ENCODE measurements at regions not wholly inside any gene's neighbourhood (a gene's known extent, or its start where the extent isn't known, plus 50 kb on each side); places are given as distances from the start of the nearest gene placed in this dataset.

DNA sequence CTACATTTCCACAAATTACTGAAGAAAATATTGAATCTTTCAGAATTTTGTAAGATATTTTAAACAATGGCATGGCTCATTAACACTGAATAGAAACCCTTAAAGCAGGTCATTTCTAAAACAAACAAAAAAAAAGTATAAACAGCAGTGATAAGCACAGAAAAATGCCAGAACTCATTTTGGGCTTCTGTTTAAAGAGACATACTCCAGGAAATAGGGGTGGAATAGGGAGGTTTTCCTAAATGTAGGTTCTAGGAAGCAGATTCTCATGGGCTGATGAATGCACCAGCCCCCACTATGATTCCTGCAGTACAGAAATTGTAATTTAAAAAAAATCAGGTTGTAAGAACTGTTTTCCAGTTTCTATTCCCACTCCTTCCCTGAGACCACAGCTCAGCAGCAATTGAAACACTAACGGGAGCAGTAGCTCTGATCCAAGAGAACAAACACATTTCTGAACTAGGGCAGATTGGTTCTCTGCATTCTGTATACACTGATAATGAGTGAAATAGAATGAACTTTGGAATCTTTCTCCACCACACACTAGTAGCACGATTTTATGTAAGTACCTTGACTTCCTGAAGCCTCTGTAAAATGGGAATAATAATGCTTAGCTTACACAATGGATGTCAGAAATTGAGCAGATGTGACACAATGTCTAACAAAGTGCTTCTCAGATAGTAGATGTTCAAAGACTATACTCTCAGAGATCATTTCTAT, 115.6 kb upstream of the TMTC1 start:
- in situ Hi-C loops (cut with MboI; ENCODE audit: low sequenced_read_pairs) = loop anchor here (25.0 kb wide), 1 partner anchor 362 kb away; no protein-coding TSS in a partner anchor

DNA sequence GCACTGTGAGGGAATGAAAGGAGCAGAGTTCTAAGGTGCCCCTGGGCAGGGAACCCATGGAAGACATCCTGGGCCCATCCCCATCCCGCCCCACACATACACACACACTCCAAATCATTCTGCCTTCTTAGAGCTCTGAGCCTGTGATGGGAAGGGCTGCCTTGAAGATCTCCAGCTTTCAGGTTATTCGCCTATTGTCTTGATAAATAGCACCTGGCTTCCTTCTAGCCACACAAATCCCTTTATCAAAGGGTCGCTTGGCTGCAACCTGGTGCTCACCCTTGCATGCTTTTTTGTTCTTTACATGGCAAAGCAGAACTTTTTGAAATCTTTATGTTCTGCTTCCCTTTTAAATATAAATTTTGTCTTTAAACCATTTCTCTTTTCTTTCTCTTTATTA, 112.2 kb upstream of the TMTC1 start:
- in situ Hi-C loops (cut with MboI; ENCODE audit: low sequenced_read_pairs) = loop anchor here (25.0 kb wide), 1 partner anchor 359 kb away; no protein-coding TSS in a partner anchor

DNA sequence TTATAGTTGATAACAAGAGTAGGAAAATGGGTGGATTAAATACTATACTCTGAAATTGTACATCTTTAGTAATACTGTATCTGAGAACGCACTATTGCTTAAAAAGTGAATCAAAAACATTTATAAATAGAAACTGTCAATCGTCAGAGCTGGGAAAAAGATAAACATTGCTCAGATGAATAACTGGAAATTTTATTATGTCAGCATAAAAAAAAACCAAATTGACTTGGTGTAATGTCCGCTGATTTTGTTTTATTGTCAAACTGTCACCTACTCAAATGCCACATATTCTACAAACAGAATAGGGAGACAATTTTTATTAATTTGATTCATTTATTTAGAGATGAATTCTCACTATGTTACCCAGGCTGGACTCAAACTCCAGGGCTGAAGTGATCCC, 109.3 kb upstream of the TMTC1 start:
- in situ Hi-C loops (cut with MboI; ENCODE audit: low sequenced_read_pairs) = loop anchor here (25.0 kb wide), 1 partner anchor 356 kb away; no protein-coding TSS in a partner anchor

GRCh38 chr12:29891792-29892191, 108.0 kb upstream of the TMTC1 start:
- in situ Hi-C loops (cut with MboI; ENCODE audit: low sequenced_read_pairs) = loop anchor here (25.0 kb wide), 1 partner anchor 354 kb away; no protein-coding TSS in a partner anchor

DNA sequence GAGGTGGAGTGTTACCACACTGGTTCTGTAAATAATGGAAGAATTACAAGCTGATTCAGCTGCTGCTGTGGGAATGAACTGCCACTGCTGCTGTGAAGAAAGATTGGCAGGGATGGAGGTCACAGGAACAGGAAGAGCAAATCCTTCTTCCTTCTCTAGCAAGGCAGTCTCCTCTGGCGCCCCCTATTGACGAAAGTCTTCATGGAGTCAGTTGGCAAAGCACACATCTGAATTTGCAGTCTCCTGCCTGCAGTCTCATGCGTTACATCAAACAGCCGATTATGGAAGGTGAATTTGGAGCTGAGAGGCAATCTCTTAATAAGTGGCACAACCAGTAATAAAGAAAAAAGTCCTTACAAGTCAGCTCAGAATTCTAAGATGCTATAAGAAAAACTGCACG, 106.0 kb upstream of the TMTC1 start:
- in situ Hi-C loops (cut with MboI; ENCODE audit: low sequenced_read_pairs) = loop anchor here (25.0 kb wide), 1 partner anchor 352 kb away; no protein-coding TSS in a partner anchor

- in situ Hi-C loops (cut with MboI; ENCODE audit: low sequenced_read_pairs) = loop anchor here (25.0 kb wide), 1 partner anchor 351 kb away; no protein-coding TSS in a partner anchor
Measured at GRCh38 chr12:29888777-29889176, 105.0 kb upstream of the TMTC1 start.

DNA sequence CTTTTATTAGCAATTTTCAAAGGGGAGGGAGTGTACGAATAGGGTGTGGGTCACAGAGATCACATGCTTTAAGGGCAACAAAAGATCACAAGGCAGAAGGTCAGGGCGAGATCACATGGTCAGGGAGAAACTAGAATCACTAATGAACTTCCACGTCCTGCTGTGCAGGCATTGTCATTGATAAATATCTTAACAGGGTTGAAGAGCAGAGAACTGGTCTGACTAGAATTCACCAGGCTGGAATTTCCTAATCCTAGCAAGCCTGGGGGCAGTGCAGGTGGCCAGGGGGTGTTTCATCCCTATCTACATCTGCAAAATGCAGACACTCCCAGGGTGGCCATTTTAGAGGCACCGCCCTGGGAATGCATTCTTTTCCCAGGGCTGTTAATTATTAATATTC, 101.2 kb upstream of the TMTC1 start:
- in situ Hi-C loops (cut with MboI; ENCODE audit: low sequenced_read_pairs) = loop anchor here (25.0 kb wide), 1 partner anchor 348 kb away; no protein-coding TSS in a partner anchor

- in situ Hi-C loops (cut with MboI; ENCODE audit: low sequenced_read_pairs) = loop anchor here (25.0 kb wide), 1 partner anchor 347 kb away; no protein-coding TSS in a partner anchor
Measured at GRCh38 chr12:29883941-29884554, 100.3 kb upstream of the TMTC1 start.

DNA sequence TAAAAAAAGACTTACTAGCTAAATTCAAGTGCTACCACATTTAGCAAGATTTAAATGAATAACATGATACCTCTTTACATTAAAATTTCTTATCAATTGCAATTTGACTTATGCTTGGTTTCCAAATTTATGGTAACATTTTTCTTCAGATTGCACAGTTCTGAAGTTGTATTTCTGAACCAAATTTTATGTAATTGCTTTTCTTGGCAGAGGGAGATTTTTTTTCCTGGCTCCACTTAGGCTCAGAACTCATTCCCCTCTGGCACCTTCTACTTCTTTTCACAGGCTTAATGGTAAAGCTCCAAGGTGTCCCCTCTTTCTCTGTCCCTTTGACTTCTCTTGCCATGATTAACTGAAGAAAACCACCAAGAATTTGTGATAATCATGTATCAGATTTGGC, 99.8 kb upstream of the TMTC1 start:
- in situ Hi-C loops (cut with MboI; ENCODE audit: low sequenced_read_pairs) = loop anchor here (25.0 kb wide), 1 partner anchor 346 kb away; no protein-coding TSS in a partner anchor

DNA sequence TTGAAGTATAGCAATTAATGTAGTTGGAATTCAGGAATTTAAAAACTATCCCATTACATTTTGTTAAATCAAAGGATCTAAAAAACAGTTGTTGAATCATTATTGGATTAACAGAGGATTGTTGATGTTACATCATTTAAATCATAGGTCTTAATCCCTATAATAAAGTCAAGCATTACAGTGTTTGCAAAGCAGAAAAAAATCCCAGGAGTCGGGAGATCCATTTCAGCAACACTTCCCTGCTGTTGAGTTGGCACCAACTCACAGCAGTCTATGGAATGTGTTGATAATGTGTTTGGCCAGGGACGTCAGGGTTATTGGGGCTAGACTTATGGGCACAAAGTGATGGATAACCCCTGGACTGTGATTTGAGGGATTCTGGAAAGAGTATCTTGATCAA, 99.1 kb upstream of the TMTC1 start:
- in situ Hi-C loops (cut with MboI; ENCODE audit: low sequenced_read_pairs) = loop anchor here (25.0 kb wide), 1 partner anchor 346 kb away; no protein-coding TSS in a partner anchor

GRCh38 chr12:29880987-29881386, 97.2 kb upstream of the TMTC1 start:
- in situ Hi-C loops (cut with MboI; ENCODE audit: low sequenced_read_pairs) = loop anchor here (25.0 kb wide), 1 partner anchor 344 kb away; no protein-coding TSS in a partner anchor

DNA sequence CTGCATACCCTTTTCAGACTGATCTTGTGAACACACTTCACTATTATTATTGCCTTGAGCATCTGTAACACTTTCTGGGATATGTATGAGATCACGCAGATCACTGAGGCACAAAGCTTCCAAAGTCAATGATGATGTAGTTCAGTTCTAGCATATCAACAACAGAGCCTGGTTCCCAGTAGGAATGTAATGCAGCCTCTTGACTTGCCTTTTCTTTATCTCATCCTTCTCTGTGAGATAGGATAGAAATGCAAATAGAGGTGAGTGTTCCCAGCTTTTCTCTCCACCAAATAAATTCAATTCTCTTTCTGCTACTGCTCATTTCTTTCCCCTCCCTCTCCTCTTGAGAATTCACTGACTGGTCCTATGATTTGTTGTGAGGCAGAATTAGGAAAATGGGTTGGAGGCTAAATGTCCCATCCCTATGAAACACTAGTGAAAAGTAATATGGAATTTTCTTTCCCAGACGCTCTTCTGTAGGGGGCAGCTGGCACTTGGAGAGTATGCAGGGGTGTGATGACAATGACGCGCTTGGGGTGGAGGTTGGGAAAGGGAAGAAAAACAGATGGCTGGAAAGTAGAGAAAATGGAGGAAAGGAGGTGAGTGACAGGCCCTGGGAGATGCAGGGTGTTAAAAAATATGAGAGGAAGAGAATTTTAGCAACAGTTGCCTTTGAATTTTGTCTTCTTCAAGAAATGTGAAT, 96.0 kb upstream of the TMTC1 start:
- in situ Hi-C loops (cut with MboI; ENCODE audit: low sequenced_read_pairs) = loop anchor here (25.0 kb wide), 1 partner anchor 342 kb away; no protein-coding TSS in a partner anchor

DNA sequence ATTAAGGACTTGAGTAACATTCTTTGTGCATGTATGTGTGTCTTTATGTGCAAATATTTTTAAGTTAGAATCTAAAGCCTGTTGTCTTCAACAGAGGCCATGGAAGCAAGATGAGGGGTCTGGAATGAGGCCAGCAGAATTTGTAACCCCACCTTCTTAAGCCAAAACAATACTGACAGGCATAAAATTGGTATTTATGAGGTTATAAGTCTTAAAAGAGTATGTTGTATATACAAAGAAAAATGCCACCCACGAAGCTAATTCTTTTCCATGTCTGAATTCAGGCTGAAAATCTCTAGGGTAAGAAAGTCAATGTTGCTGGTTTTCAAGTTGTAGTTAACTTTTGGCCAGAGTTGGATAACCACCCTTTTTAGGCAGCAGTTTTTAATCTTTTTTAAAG, 86.2 kb upstream of the TMTC1 start:
- in situ Hi-C loops (cut with MboI; ENCODE audit: low sequenced_read_pairs) = no loop called here

GRCh38 chr12:29867823-29868222, 84.1 kb upstream of the TMTC1 start:
- in situ Hi-C loops (cut with MboI; ENCODE audit: low sequenced_read_pairs) = no loop called here

DNA sequence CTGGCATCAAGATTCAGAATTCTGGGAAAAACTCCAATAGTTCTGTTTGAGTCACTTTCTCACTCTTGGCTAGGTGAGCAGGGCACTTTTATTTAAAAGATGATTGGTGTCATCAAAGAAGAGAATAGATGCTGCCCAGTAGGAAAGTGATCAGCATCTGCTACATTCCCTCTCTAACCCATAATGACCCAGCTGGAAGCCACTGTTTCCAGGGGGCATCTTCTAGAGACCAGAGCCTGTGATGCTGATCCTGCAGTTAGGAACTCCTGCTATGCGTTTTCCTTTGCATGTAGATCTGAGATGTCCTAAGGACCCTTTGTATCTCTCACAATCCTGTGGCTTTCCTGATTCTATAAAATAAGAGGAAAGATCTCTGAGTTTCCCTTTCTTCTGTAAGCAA, 79.9 kb upstream of the TMTC1 start:
- in situ Hi-C loops (cut with MboI; ENCODE audit: low sequenced_read_pairs) = no loop called here

GRCh38 chr12:29858270-29858786, 74.6 kb upstream of the TMTC1 start:
- in situ Hi-C loops (cut with MboI; ENCODE audit: low sequenced_read_pairs) = no loop called here

GRCh38 chr12:29847246-29847645, 63.5 kb upstream of the TMTC1 start:
- in situ Hi-C loops (cut with MboI; ENCODE audit: low sequenced_read_pairs) = no loop called here

DNA sequence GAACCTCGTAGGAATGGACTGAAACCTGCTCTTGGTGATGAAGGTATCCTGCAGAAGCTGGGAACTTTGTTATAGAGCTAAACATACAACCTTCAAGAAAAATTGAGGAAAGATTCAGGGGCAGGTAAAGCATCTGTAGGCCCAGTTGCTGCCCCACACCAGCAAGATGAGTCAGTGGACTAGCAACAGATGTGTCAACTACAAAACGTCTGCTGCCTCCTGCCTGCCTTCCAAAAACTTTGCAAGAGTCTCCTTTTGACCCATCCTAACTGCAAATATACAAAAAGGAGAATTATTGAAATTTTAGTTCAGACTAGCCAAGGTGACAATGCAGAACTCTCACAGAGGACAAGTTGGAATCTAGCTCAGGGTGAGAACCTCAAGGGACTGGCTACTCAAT, 60.9 kb upstream of the TMTC1 start:
- in situ Hi-C loops (cut with MboI; ENCODE audit: low sequenced_read_pairs) = no loop called here

DNA sequence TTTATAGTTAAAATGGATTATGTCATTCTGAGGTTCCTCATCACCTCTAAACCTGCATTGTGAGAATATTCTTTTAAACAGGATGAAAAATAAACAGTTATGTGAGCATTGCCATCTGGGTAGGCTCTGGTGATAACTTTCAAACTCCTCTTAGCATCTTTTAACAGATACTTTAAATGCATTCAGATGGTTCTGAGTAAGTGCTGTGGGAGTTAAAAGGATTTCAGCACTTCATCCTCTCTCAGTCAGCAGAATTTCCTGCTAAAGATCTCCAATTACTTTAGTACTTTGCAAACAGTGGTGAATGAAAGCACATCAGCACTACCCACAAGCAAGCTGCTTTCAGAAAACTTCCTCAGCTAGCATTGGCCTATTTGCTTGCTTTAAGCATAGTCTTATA, 59.3 kb upstream of the TMTC1 start:
- in situ Hi-C loops (cut with MboI; ENCODE audit: low sequenced_read_pairs) = no loop called here

- in situ Hi-C loops (cut with MboI; ENCODE audit: low sequenced_read_pairs) = no loop called here
Measured at GRCh38 chr12:29838768-29839167, 55.0 kb upstream of the TMTC1 start.

Measured in HL-60/S4 (cell line).